ENCODE measurements at regions not wholly inside any gene's neighbourhood (a gene's known extent, or its start where the extent isn't known, plus 50 kb on each side); places are given as distances from the start of the nearest gene placed in this dataset.

GRCh38 chr11:92168936-92169335 is 55.7 kb upstream of the FAT3 start:
- no peak for DNase-seq
- Histone ChIP-seq H3K4me3 (ENCODE audit: low read length) (no peak overlapping the region), H3K9me2 (replicated peaks; ENCODE audit: insufficient read depth, low read length) (no peaks in the 10 kb centered on the region), H3K27me3 (replicated peaks; ENCODE audit: insufficient read depth, low read length) (no peaks in the 10 kb centered on the region), H3K4me2 (ENCODE audit: low read depth, low read length) (no peak overlapping the region), H3K9me3 (replicated peaks; ENCODE audit: insufficient read depth, low read length) (no peaks in the 10 kb centered on the region), H3K4me1 (ENCODE audit: low read length) (no peaks in the 10 kb centered on the region), H3F3A (ENCODE audit: insufficient read depth, low read length) (no peaks in the 10 kb centered on the region), H2AFZ (ENCODE audit: low read length) (no peak overlapping the region), H4K20me1 (ENCODE audit: insufficient read depth, low read length) (no peaks in the 10 kb centered on the region), H3K36me3 (replicated peaks; ENCODE audit: insufficient read depth, low read length) (no peaks in the 10 kb centered on the region), H3K27ac (ENCODE audit: low read length) (no peak overlapping the region), H3K9ac (ENCODE audit: low read length) (no peak overlapping the region), H3K79me2 (ENCODE audit: low read length) (no peaks in the 10 kb centered on the region)
- no peak for TF ChIP-seq EZH2phosphoT487 (IDR thresholded peaks at IDR 0.05; ENCODE audit: low read length)
- TF ChIP-seq CTCF (IDR thresholded peaks at IDR 0.05; ENCODE audit: low read length) = no peak
- no peak for TF ChIP-seq EZH2 (optimal IDR thresholded peaks at IDR 0.05; ENCODE audit: low read depth, low read length)

- H3K4me1 ChIP-seq (ENCODE audit: low read length) = no peaks in the 10 kb centered on the region
- H3K9me2 ChIP-seq (replicated peaks; ENCODE audit: insufficient read depth, low read length) = no peaks in the 10 kb centered on the region
- no peak overlapping the region for H3K27ac ChIP-seq (ENCODE audit: low read length)
- no peak overlapping the region for H3K4me2 ChIP-seq (ENCODE audit: low read depth, low read length)
- no peaks in the 10 kb centered on the region for H4K20me1 ChIP-seq (ENCODE audit: insufficient read depth, low read length)
- TF ChIP-seq EZH2phosphoT487 (IDR thresholded peaks at IDR 0.05; ENCODE audit: low read length) = no peak
- TF ChIP-seq CTCF (IDR thresholded peaks at IDR 0.05; ENCODE audit: low read length) = no peak
- TF ChIP-seq EZH2 (optimal IDR thresholded peaks at IDR 0.05; ENCODE audit: low read depth, low read length) = no peak
- no peaks in the 10 kb centered on the region for H3F3A ChIP-seq (ENCODE audit: insufficient read depth, low read length)
- no peaks in the 10 kb centered on the region for H3K79me2 ChIP-seq (ENCODE audit: low read length)
- H3K4me3 ChIP-seq (ENCODE audit: low read length) = no peak overlapping the region
- H2AFZ ChIP-seq (ENCODE audit: low read length) = no peak overlapping the region
- H3K9ac ChIP-seq (ENCODE audit: low read length) = no peak overlapping the region
- H3K9me3 ChIP-seq (replicated peaks; ENCODE audit: insufficient read depth, low read length) = no peaks in the 10 kb centered on the region
- no peak for DNase-seq
- H3K27me3 ChIP-seq (replicated peaks; ENCODE audit: insufficient read depth, low read length) = no peaks in the 10 kb centered on the region
- H3K36me3 ChIP-seq (replicated peaks; ENCODE audit: insufficient read depth, low read length) = no peaks in the 10 kb centered on the region
These were observed 57.0 kb upstream of the FAT3 start for GRCh38 chr11:92167571-92167970.

DNA sequence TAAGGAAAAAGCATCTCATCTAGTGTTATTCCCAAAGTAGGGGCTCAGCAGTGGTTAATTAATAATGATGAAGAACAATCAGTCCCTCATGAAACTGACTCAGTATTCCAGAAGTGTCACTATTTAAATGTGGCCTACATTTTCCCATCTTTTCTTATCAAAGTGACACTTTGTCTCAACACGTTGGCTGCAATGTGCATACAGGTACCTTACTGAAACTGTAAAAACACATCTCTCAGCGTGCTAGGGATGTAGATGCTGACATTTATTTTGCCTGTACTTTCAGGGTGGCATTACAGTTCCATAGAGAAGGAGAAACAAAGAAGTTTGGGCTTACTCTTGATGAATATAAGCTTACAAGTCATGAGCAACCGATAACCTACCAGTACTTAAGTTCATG is 58.3 kb upstream of the FAT3 start:
- no peaks in the 10 kb centered on the region for H3K9me2 ChIP-seq (replicated peaks; ENCODE audit: insufficient read depth, low read length)
- H2AFZ ChIP-seq (ENCODE audit: low read length) = no peak overlapping the region
- H3K9ac ChIP-seq (ENCODE audit: low read length) = no peak overlapping the region
- no peaks in the 10 kb centered on the region for H3K4me1 ChIP-seq (ENCODE audit: low read length)
- H3K4me2 ChIP-seq (ENCODE audit: low read depth, low read length) = no peak overlapping the region
- no peaks in the 10 kb centered on the region for H4K20me1 ChIP-seq (ENCODE audit: insufficient read depth, low read length)
- no peak overlapping the region for H3K27ac ChIP-seq (ENCODE audit: low read length)
- H3K27me3 ChIP-seq (replicated peaks; ENCODE audit: insufficient read depth, low read length) = no peaks in the 10 kb centered on the region
- H3K4me3 ChIP-seq (ENCODE audit: low read length) = no peak overlapping the region
- H3F3A ChIP-seq (ENCODE audit: insufficient read depth, low read length) = no peaks in the 10 kb centered on the region
- TF ChIP-seq EZH2phosphoT487 (IDR thresholded peaks at IDR 0.05; ENCODE audit: low read length) = no peak
- no peak for TF ChIP-seq EZH2 (optimal IDR thresholded peaks at IDR 0.05; ENCODE audit: low read depth, low read length)
- no peak for TF ChIP-seq CTCF (IDR thresholded peaks at IDR 0.05; ENCODE audit: low read length)
- H3K79me2 ChIP-seq (ENCODE audit: low read length) = no peaks in the 10 kb centered on the region
- no peaks in the 10 kb centered on the region for H3K9me3 ChIP-seq (replicated peaks; ENCODE audit: insufficient read depth, low read length)
- no peaks in the 10 kb centered on the region for H3K36me3 ChIP-seq (replicated peaks; ENCODE audit: insufficient read depth, low read length)
- DNase-seq = no peak
